IPS DF 4.7 (cell line): ENCODE measurements at regions not wholly inside any gene's neighbourhood (a gene's known extent, or its start where the extent isn't known, plus 50 kb on each side); places are given as distances from the start of the nearest gene placed in this dataset.
"Not testable (repeated sequence)": the region's sequence is repeated elsewhere in the genome, so short reads cannot be mapped to it uniquely, and the experiment has no call there.

Experiments used
- DNase-seq: peaks from one replicate; pipeline ENCODE4 v3.0.0-alpha.2; 2013; ENCODE audit warnings: low spot score; ENCODE audit errors: extremely low read depth

GRCh38 chr18:30455741-30456140 is 586.8 kb downstream of the DSC3 start:
- no peak for DNase-seq

GRCh38 chr18:30454920-30455319 is 587.6 kb downstream of the DSC3 start:
- no peak for DNase-seq

- DNase-seq, result no peak
These were observed 590.6 kb downstream of the DSC3 start for GRCh38 chr18:30451981-30452380.

- no peak for DNase-seq
These were observed 591.6 kb downstream of the DSC3 start for GRCh38 chr18:30450927-30451326.

- DNase-seq, result no peak
These were observed 595.9 kb downstream of the DSC3 start for GRCh38 chr18:30446605-30447004.

GRCh38 chr18:30444544-30444943 is 598.0 kb downstream of the DSC3 start:
- DNase-seq, result no peak

- no peak for DNase-seq
These were observed 602.2 kb downstream of the DSC3 start for GRCh38 chr18:30440351-30440750.

GRCh38 chr18:30439174-30439573 is 603.4 kb downstream of the DSC3 start:
- no peak for DNase-seq

- no peak for DNase-seq
These were observed 610.2 kb downstream of the DSC3 start for GRCh38 chr18:30432349-30432748.

- DNase-seq, result not testable (repeated sequence)
These were observed 623.1 kb downstream of the DSC3 start for GRCh38 chr18:30419399-30419798.

- DNase-seq, result no peak
These were observed 626.6 kb downstream of the DSC3 start for GRCh38 chr18:30415903-30416302.

- DNase-seq, result no peak
These were observed 633.4 kb downstream of the DSC3 start for GRCh38 chr18:30409120-30409519.

- no peak for DNase-seq
These were observed 635.8 kb downstream of the DSC3 start for GRCh38 chr18:30406728-30407127.

GRCh38 chr18:30405038-30405437 is 637.5 kb downstream of the DSC3 start:
- no peak for DNase-seq

GRCh38 chr18:30404422-30404821 is 638.1 kb downstream of the DSC3 start:
- no peak for DNase-seq

GRCh38 chr18:30403278-30403677 is 639.3 kb downstream of the DSC3 start:
- no peak for DNase-seq

GRCh38 chr18:30387401-30387800 is 655.1 kb downstream of the DSC3 start:
- DNase-seq, result no peak

- no peak for DNase-seq
These were observed 655.9 kb downstream of the DSC3 start for GRCh38 chr18:30386624-30387023.

GRCh38 chr18:30385684-30386083 is 656.9 kb downstream of the DSC3 start:
- DNase-seq, result no peak

- DNase-seq, result no peak
These were observed 660.7 kb downstream of the DSC3 start for GRCh38 chr18:30381826-30382225.

- no peak for DNase-seq
These were observed 664.4 kb downstream of the DSC3 start for GRCh38 chr18:30378097-30378496.

- DNase-seq, result peak; percentile 60
These were observed 666.0 kb downstream of the DSC3 start for GRCh38 chr18:30376515-30376914.

GRCh38 chr18:30361864-30362540 is 680.5 kb downstream of the DSC3 start:
- no peak for DNase-seq

- no peak for DNase-seq
These were observed 683.0 kb downstream of the DSC3 start for GRCh38 chr18:30359521-30359920.
